ENCODE measurements at regions not wholly inside any gene's neighbourhood (a gene's known extent, or its start where the extent isn't known, plus 50 kb on each side); places are given as distances from the start of the nearest gene placed in this dataset.
"Not testable (repeated sequence)": the region's sequence is repeated elsewhere in the genome, so short reads cannot be mapped to it uniquely, and the experiment has no call there.

- DNase-seq (ENCODE audit: low read depth in 4 of 4, low spot score in 3 of 4), result no peak
These were observed 131.9 kb upstream of the ZC3H12C start for GRCh38 chr11:109961261-109961660.

GRCh38 chr11:109963101-109963500, 130.1 kb upstream of the ZC3H12C start:
- no peak for DNase-seq (ENCODE audit: low read depth in 4 of 4, low spot score in 3 of 4)

GRCh38 chr11:109964487-109964886, 128.7 kb upstream of the ZC3H12C start:
- no peak for DNase-seq (ENCODE audit: low read depth in 4 of 4, low spot score in 3 of 4)

- not testable (repeated sequence) for DNase-seq (ENCODE audit: low read depth in 4 of 4, low spot score in 3 of 4)
These were observed 127.7 kb upstream of the ZC3H12C start for GRCh38 chr11:109965445-109965844.

GRCh38 chr11:109965926-109966325, 127.3 kb upstream of the ZC3H12C start:
- not testable (repeated sequence) for DNase-seq (ENCODE audit: low read depth in 4 of 4, low spot score in 3 of 4)

- DNase-seq (ENCODE audit: low read depth in 4 of 4, low spot score in 3 of 4), result not testable (repeated sequence)
These were observed 126.1 kb upstream of the ZC3H12C start for GRCh38 chr11:109967136-109967535.

- no peak for DNase-seq (ENCODE audit: low read depth in 4 of 4, low spot score in 3 of 4)
These were observed 124.9 kb upstream of the ZC3H12C start for GRCh38 chr11:109968299-109968698.

GRCh38 chr11:109968781-109969180, 124.4 kb upstream of the ZC3H12C start:
- DNase-seq (ENCODE audit: low read depth in 4 of 4, low spot score in 3 of 4), result no peak

- DNase-seq (ENCODE audit: low read depth in 4 of 4, low spot score in 3 of 4), result no peak
These were observed 122.5 kb upstream of the ZC3H12C start for GRCh38 chr11:109970516-109971183.

GRCh38 chr11:109971184-109971523, 122.0 kb upstream of the ZC3H12C start:
- DNase-seq (ENCODE audit: low read depth in 4 of 4, low spot score in 3 of 4), result peak in 1 of 4 donors; percentile 22

- DNase-seq (ENCODE audit: low read depth in 4 of 4, low spot score in 3 of 4), result no peak
These were observed 120.9 kb upstream of the ZC3H12C start for GRCh38 chr11:109972181-109972715.

GRCh38 chr11:109972939-109973338, 120.3 kb upstream of the ZC3H12C start:
- no peak for DNase-seq (ENCODE audit: low read depth in 4 of 4, low spot score in 3 of 4)

- no peak for DNase-seq (ENCODE audit: low read depth in 4 of 4, low spot score in 3 of 4)
These were observed 119.7 kb upstream of the ZC3H12C start for GRCh38 chr11:109973486-109973885.

- no peak for DNase-seq (ENCODE audit: low read depth in 4 of 4, low spot score in 3 of 4)
These were observed 118.7 kb upstream of the ZC3H12C start for GRCh38 chr11:109974523-109974922.

GRCh38 chr11:109978895-109979294, 114.3 kb upstream of the ZC3H12C start:
- DNase-seq (ENCODE audit: low read depth in 4 of 4, low spot score in 3 of 4), result no peak

- no peak for DNase-seq (ENCODE audit: low read depth in 4 of 4, low spot score in 3 of 4)
These were observed 112.1 kb upstream of the ZC3H12C start for GRCh38 chr11:109981031-109981636.

- no peak for DNase-seq (ENCODE audit: low read depth in 4 of 4, low spot score in 3 of 4)
These were observed 109.8 kb upstream of the ZC3H12C start for GRCh38 chr11:109983358-109983757.

- DNase-seq (ENCODE audit: low read depth in 4 of 4, low spot score in 3 of 4), result no peak
These were observed 108.4 kb upstream of the ZC3H12C start for GRCh38 chr11:109984634-109985289.

GRCh38 chr11:109986488-109986887, 106.7 kb upstream of the ZC3H12C start:
- DNase-seq (ENCODE audit: low read depth in 4 of 4, low spot score in 3 of 4), result no peak

- DNase-seq (ENCODE audit: low read depth in 4 of 4, low spot score in 3 of 4), result no peak
These were observed 101.4 kb upstream of the ZC3H12C start for GRCh38 chr11:109991835-109992234.

- no peak for DNase-seq (ENCODE audit: low read depth in 4 of 4, low spot score in 3 of 4)
These were observed 99.4 kb upstream of the ZC3H12C start for GRCh38 chr11:109993786-109994185.

- DNase-seq (ENCODE audit: low read depth in 4 of 4, low spot score in 3 of 4), result no peak
These were observed 98.3 kb upstream of the ZC3H12C start for GRCh38 chr11:109994907-109995306.

Measured in right renal pelvis (tissue), 4 donors.